KG1 (cell line): ENCODE measurements at regions not wholly inside any gene's neighbourhood (a gene's known extent, or its start where the extent isn't known, plus 50 kb on each side); places are given as distances from the start of the nearest gene placed in this dataset.

Source experiments
- DNase-seq: peaks from one replicate; lab custom pipeline; 2025; lab: John Stamatoyannopoulos, UW

GRCh38 chr3:104854468-104854867 lies 512.2 kb upstream of the ALCAM start:
- DNase-seq: no peak

GRCh38 chr3:104855702-104856101 lies 511.0 kb upstream of the ALCAM start:
- DNase-seq: no peak

DNA sequence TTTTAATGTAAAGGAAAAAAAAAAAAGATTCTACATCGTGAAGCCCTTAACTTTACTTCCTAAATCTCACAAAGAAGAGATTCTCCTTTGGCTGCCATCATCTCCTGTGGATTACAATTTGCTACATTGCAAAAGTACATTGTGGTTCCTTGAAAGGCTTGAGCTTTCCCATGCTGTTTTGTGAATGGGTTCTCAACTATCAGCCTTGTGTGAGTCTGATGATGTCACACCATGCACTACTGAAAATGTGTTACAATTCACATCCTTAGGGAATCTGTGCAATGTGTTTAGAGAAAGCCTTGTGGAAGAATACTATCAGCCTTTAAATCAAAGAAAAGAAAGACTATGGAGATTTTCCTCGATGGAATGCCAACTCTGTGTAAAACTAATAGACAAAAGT lies 510.0 kb upstream of the ALCAM start:
- no peak for DNase-seq

GRCh38 chr3:104868291-104868690 lies 498.4 kb upstream of the ALCAM start:
- DNase-seq: no peak

- no peak for DNase-seq
Measured at GRCh38 chr3:104870276-104870675, 496.4 kb upstream of the ALCAM start.

GRCh38 chr3:104873331-104873730 lies 493.4 kb upstream of the ALCAM start:
- DNase-seq: no peak

DNA sequence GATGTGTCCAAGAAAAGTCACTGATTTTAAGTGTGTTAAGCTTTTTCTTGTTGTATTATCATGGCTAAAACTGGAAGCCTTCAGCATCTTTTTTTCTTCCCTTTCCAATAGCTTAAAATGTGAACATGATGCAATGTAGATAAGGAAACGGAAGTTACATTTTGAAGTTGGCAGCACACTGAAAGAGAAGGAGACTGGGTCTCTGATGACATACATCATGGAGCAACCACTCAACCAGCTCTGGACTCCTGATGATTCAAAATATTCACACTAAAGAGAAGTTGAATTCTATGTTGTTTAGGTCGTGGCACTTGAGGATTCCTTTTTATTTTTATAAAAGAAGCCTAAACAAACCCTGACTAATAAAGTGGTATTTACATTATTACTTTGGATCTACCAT lies 488.3 kb upstream of the ALCAM start:
- DNase-seq: no peak

- DNase-seq: no peak
Measured at GRCh38 chr3:104879919-104880318, 486.8 kb upstream of the ALCAM start.

DNA sequence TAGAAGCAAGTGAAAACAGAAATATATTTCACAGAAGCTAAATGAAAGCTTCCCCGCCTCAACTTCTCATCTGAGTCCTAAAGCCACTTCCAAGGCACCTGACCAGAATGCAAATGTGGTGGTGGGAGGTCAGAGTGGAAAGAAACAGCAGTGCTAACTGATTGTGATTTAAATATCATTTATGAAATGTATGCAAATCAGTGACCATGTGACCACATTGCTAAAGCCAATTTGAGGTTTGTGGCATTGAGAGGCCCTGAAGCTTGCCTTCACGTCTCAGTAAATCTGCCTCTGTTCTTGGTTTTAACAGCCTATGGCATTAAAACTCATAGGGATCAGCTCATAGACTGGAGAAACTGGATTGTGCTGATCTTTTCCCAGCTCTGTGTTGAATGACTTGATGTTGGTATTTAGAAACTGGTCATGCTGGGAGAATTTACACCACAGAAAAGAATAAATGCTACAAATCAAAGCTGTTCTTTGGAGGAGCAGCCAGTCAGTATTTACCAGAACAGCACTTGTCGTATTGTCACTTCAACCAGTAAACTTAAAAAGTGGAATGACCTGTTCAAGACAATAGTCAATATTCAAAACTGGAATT lies 481.4 kb upstream of the ALCAM start:
- no peak for DNase-seq

DNA sequence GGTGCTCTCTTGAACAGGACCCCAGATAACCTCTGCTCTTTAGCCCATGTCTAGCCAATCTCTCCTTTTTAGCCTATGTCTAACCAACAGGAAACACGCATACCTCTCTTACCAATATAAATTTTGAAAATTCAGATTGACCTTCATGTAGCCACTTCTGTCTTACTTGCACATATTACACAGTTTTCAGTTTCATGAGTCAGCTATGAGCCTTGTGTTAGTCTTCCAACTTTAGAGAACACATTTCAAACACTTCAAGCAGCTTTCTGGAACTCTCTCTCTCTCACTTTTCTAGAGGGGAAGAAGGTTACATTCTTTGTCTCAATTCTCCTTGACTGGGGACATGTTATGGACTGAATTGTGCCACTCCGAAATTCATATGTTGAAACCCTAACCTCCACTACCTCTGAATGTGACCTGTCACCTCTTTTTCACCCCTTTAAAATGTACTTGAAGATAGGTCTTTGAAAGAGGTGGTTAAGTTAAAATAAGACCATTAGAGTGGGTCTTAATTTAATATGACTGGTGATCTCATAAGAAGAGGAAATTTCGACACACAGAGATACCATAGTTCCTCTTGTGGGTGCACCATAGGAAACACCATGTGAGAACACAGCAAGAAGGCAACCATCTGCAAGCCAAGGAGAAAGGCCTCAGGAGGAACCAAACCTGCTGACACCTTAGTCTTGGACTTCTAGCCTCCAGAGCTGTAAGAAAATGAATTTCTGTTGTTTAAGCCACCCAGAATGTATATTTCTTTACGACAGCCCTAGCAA lies 480.3 kb upstream of the ALCAM start:
- peak; percentile 38 for DNase-seq

DNA sequence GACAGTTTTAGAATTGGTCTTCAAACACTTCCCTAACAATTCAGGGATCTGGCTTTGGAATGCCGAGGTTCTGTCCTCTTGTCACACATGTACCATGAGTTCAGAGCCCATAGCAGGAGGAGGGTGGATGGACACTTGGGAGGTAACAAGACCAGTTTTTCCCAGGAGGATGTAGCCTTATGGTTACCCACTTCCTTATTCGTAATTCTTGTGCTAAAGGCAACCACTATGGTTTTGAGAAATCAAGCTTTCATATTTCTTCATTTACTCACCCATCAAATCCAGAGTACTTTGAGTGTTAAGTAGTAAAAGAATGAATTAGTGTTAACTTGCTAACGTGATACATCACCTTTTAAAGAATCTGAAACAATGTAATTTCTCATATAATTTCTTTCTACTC lies 479.6 kb upstream of the ALCAM start:
- DNase-seq: no peak

DNA sequence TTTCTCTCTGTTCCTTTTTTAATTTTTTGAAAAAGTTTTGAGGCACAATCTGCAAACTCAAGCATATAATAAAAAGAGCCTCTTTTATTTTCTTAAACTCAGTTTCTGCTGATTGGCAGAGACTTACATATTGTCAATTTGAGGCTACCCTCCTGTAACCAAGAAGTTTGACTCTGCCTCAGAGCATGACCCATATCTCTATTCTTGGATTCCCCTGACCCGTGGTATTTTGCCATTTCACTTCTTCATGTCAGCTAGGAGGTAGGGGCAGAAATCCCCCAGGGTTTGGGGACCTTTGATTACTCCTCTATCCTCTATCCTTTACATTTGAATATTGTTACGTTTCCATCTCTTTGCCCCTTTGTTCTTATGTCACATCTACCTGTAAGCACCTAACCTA lies 479.1 kb upstream of the ALCAM start:
- no peak for DNase-seq

GRCh38 chr3:104892044-104892443 lies 474.7 kb upstream of the ALCAM start:
- no peak for DNase-seq

- DNase-seq: no peak
Measured at GRCh38 chr3:104896624-104897023, 470.1 kb upstream of the ALCAM start.

GRCh38 chr3:104901396-104901795 lies 465.3 kb upstream of the ALCAM start:
- DNase-seq: no peak

- DNase-seq: no peak
Measured at GRCh38 chr3:104903064-104903463, 463.6 kb upstream of the ALCAM start.

- DNase-seq: no peak
Measured at GRCh38 chr3:104906001-104906639, 460.6 kb upstream of the ALCAM start.

DNA sequence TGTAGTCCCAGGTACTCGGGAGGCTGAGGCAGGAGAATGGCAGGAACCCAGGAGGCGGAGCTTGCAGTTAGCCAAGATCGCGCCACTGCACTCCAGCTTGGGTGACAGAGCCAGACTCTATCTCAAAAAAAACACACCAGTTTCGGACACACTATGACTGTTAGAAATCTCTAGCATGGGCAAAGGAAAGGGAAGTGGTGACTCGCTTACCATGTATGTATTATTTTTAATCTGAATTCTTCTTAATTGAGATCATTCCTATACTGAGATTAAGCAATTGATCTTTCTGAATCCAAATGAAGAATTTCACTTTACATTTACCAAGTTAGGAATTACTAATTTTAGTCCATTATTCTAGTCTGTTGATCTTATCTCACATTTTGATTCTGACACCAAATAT lies 459.2 kb upstream of the ALCAM start:
- no peak for DNase-seq

GRCh38 chr3:104908761-104909160 lies 457.9 kb upstream of the ALCAM start:
- no peak for DNase-seq

- no peak for DNase-seq
Measured at GRCh38 chr3:104909198-104909597, 457.5 kb upstream of the ALCAM start.

DNA sequence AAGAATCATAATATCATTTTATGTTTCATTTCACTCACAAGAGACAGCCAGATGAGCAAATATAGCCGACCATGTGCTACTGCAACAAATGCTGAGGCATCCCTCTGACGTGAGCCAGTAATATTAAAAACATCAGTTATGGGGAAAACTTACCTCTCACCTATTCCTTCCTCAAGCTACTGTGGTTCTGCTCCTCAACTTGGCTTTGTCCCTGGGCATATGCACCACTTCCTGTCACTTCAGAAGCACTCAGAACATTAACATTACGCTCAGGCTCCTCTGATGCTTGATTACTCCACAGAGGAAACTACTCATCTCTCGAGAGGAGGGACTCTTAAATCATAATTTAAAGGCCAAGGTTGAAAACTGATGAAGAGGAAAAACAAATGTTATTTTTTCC lies 457.0 kb upstream of the ALCAM start:
- peak; percentile 8 for DNase-seq

DNA sequence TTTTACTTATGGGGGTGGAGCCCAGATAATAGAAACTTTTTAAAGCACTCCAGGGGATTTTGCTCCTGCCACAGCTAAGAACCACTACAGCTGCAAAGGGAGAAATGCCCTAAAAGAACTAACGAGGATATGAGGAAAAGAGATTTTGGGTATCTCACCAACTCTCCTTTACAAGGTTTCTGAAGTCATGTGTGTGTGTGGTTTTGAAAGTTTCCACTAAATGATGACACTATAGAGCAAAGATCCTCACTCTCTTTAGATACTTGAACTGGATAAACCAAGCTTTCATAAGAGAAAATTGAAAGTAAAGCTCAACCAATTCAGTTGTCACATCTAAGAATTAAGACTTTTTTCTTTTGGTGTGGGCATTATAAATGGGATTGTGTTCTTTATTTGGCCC lies 455.3 kb upstream of the ALCAM start:
- DNase-seq: no peak

- no peak for DNase-seq
Measured at GRCh38 chr3:104916971-104917370, 449.7 kb upstream of the ALCAM start.
